C4-2B (cell line): ENCODE measurements at regions not wholly inside any gene's neighbourhood (a gene's known extent, or its start where the extent isn't known, plus 50 kb on each side); places are given as distances from the start of the nearest gene placed in this dataset.

Experiments
- CTCF ChIP-seq: fragments of 450-650 bp; conservative IDR thresholded peaks from 2 replicates; pipeline ENCODE4 v1.5.1; 2017; ENCODE audit warnings: mild to moderate bottlenecking
- ZFX ChIP-seq: fragments of 450-650 bp; IDR thresholded peaks from 2 replicates; pipeline ENCODE4 v1.6.1; 2017

DNA sequence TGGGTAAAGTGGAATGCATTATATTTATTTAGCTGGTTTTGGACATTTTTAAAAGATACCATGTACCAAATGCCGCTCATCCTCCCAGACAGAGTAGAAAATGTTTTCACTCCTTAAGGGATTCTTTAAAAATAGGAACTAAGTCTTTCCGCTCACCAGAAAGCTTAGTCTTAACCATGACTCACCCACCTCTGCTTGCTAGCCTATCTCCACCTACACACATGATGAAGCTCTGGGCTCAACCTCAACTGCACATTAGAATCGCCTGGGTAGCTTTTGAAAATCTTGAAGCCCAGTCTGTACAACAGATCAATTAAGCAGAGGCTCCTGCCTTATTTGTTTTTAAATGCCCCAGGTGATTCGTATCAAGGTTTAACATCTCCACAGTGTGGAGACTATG is 260.5 kb downstream of the NEDD1 start:
- TF ChIP-seq CTCF (no peak), ZFX (no peak)
